Astrocyte (in vitro differentiated cells and primary cell): ENCODE measurements at regions not wholly inside any gene's neighbourhood (a gene's known extent, or its start where the extent isn't known, plus 50 kb on each side); places are given as distances from the start of the nearest gene placed in this dataset.

Experiments
- EZH2 ChIP-seq: IDR thresholded peaks from 2 replicates; pipeline ENCODE4 v1.6.1; 2012; ENCODE audit warnings: mild to moderate bottlenecking, low read length, inconsistent platforms; ENCODE audit not compliant: insufficient read depth
- TF ChIP-seq, protein P1 (sequence below): IDR thresholded peaks from 2 replicates; pipeline ENCODE4 v1.5.1; 2011; ENCODE audit warnings: low read depth, mild to moderate bottlenecking, inconsistent platforms, low read length, moderate library complexity; ENCODE audit not compliant: insufficient read depth

- TF ChIP-seq, protein P1, sequence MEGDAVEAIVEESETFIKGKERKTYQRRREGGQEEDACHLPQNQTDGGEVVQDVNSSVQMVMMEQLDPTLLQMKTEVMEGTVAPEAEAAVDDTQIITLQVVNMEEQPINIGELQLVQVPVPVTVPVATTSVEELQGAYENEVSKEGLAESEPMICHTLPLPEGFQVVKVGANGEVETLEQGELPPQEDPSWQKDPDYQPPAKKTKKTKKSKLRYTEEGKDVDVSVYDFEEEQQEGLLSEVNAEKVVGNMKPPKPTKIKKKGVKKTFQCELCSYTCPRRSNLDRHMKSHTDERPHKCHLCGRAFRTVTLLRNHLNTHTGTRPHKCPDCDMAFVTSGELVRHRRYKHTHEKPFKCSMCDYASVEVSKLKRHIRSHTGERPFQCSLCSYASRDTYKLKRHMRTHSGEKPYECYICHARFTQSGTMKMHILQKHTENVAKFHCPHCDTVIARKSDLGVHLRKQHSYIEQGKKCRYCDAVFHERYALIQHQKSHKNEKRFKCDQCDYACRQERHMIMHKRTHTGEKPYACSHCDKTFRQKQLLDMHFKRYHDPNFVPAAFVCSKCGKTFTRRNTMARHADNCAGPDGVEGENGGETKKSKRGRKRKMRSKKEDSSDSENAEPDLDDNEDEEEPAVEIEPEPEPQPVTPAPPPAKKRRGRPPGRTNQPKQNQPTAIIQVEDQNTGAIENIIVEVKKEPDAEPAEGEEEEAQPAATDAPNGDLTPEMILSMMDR, result no peak
- TF ChIP-seq EZH2, result no peak
Observed at GRCh38 chr18:65039578-65039977, 711.2 kb upstream of the CDH7 start.
